ENCODE measurements at regions not wholly inside any gene's neighbourhood (a gene's known extent, or its start where the extent isn't known, plus 50 kb on each side); places are given as distances from the start of the nearest gene placed in this dataset.

DNA sequence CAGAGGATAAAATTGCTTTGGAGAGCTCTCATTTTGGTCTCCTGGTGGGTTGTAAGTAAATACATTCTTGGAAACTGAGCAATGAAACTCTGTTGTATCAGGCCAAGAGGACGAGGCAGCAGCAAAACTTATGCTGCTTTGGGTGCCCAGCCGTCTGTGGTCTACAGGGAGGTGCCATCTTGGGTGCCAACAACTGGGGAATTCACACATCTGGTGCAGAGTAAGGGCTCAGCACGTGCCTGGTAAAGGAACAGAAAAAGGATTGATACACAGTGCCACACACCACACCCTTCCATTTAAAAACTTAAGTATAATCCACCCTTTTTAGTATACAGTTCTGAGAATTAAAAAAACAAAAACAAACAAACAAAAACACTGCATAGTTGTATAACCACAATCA lies 221.9 kb downstream of the TSN start:
- TF ChIP-seq CTCF (tag by site-specific recombination; IDR thresholded peaks at IDR 0.05), result no peak
- TF ChIP-seq ZNF10 (tag by site-specific recombination; IDR thresholded peaks at IDR 0.05), result no peak
- no peak for TF ChIP-seq ZNF175 (tag by site-specific recombination; IDR thresholded peaks at IDR 0.05)
- TF ChIP-seq YY1 (tag by site-specific recombination; IDR thresholded peaks at IDR 0.05), result no peak
- TF ChIP-seq PATZ1 (tag by site-specific recombination; IDR thresholded peaks at IDR 0.05), result no peak
- no peak for TF ChIP-seq ZEB2 (tag by site-specific recombination; IDR thresholded peaks at IDR 0.05)
- TF ChIP-seq TCF7L2 (IDR thresholded peaks at IDR 0.05; ENCODE audit: borderline replicate concordance, low read depth, low read length), result no peak
- TF ChIP-seq ZFP37 (tag by site-specific recombination; IDR thresholded peaks at IDR 0.05), result no peak
- no peak for TF ChIP-seq WT1 (tag by site-specific recombination; IDR thresholded peaks at IDR 0.05)
- TF ChIP-seq ZNF398 (tag by site-specific recombination; IDR thresholded peaks at IDR 0.05), result no peak
- TF ChIP-seq GLI4 (tag by site-specific recombination; IDR thresholded peaks at IDR 0.05), result no peak
- TF ChIP-seq ZNF24 (tag by site-specific recombination; IDR thresholded peaks at IDR 0.05), result no peak
- no peak for TF ChIP-seq MEIS1 (CRISPR knock-in tag; IDR thresholded peaks at IDR 0.05; ENCODE audit: borderline replicate concordance)
